ENCODE measurements at regions not wholly inside any gene's neighbourhood (a gene's known extent, or its start where the extent isn't known, plus 50 kb on each side); places are given as distances from the start of the nearest gene placed in this dataset.
"Not testable (repeated sequence)": the region's sequence is repeated elsewhere in the genome, so short reads cannot be mapped to it uniquely, and the experiment has no call there.

DNA sequence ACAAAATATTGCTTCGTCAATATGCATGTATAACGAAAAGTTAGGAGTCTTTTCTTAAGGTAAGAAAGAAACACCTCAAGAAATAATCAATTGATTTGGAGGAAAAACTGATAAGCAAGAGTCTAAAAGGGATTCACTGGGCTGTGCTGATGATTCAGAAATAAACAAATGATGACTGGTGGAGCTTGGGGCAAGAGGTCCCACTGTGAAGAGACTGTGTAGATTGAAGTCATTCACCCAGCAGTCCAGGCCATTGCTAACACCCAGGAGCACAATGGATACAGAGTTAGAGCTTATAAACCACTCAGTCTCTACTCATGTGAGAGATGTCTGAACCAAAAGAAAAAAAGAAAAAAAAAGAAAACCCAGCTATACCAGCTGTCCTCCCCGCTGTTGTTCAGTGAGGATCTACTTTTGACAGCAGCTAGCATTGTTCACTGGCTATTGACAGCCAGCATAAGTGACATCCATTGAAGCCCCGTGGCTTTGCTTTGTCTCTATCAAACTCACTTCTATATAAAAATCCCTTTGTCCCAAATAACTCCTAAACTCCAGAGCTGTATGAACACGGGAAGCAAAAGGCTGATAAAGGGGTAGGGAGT, 255.5 kb downstream of the KCTD12 start:
- no peak for DNase-seq (ENCODE audit: low read depth in 2 of 3, low spot score in 2 of 3)

DNA sequence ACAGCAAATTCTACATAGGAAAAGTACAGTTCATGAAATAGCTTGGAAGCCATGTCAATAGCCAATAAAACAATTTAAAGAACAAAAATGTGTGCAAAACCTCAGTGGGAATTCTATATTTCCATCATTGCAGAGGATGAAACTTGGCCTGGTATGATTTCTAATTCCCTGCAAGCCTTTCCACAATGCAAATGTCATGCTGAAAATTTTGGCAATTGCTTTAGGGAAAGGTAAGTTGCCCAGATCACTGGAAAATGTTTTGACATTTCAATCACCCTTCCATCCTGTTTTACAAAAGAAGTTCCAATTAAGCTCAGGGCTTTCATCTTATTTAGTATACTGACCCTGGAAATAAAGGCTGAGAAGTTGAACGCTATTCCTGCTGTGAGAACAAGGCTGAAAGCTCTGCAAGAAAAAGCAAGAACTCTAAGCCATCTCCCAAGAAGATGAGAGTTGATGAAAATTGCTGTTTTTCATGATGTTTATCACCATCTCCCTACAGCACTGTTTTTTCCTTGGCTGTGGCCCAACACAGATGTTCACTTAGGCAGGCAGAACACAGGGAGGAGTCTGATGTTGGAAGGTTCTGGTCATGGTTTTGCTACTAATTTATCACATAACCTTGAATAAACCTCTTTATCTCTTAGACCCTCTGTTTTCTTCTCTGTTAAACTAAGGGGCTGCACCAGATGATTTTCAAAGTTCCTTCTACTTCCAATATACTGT, 263.7 kb downstream of the KCTD12 start:
- DNase-seq (ENCODE audit: low read depth in 2 of 3, low spot score in 2 of 3): no peak

- no peak for DNase-seq (ENCODE audit: low read depth in 2 of 3, low spot score in 2 of 3)
Observed at GRCh38 chr13:76621705-76622104, 264.5 kb downstream of the KCTD12 start.

- no peak for DNase-seq (ENCODE audit: low read depth in 2 of 3, low spot score in 2 of 3)
Observed at GRCh38 chr13:76620036-76620435, 266.2 kb downstream of the KCTD12 start.

DNA sequence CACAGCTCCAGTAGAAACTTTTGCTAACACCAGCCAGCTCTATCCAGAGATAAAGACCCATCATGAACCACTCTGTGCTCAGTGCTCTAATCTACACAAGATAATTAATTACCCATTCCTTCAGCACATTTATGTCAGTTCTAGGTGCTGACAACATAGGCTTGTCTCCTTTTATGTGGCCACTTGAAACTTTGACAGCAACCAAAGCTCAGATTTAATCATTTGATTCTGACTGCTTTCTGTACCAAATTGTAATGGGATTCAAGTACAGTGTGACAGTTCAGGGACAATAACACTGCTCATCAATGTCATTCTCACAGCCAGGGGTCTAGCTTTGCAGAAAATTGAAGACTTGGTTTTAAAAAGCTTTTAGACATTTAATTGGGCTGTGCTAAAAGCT, 266.6 kb downstream of the KCTD12 start:
- no peak for DNase-seq (ENCODE audit: low read depth in 2 of 3, low spot score in 2 of 3)

DNA sequence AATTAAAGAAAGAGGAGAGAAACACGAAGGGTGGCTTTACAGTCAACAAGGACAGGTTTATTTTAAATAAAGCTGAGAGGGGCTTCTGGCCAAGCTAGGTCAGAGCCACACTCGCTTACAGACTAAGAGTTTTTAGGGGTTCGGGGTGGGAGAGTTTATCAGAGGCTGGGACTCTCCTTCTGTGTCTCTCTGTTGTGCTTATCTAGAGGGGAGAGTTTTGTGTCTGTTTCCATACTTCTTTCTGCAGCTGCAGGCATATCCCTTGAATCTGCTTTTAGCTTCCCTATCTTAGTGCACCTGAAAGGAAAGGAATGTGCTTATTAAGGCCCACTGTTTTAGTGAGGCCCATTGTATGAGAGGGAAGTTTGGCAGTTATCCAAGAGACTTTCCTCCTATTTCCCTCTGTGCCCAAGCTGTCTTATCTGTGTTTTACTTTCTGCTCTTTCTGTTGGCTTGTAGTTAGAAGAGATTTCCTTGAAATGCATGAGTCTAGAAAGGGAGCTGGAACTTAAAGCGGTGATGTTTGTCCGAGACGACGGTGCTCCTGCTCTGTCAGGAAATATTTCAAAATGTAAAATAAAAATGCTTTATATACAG, 275.3 kb downstream of the KCTD12 start:
- DNase-seq (ENCODE audit: low read depth in 2 of 3, low spot score in 2 of 3): no peak

GRCh38 chr13:76609643-76610042, 276.6 kb downstream of the KCTD12 start:
- DNase-seq (ENCODE audit: low read depth in 2 of 3, low spot score in 2 of 3): no peak

- no peak for DNase-seq (ENCODE audit: low read depth in 2 of 3, low spot score in 2 of 3)
Observed at GRCh38 chr13:76607866-76608265, 278.3 kb downstream of the KCTD12 start.

DNA sequence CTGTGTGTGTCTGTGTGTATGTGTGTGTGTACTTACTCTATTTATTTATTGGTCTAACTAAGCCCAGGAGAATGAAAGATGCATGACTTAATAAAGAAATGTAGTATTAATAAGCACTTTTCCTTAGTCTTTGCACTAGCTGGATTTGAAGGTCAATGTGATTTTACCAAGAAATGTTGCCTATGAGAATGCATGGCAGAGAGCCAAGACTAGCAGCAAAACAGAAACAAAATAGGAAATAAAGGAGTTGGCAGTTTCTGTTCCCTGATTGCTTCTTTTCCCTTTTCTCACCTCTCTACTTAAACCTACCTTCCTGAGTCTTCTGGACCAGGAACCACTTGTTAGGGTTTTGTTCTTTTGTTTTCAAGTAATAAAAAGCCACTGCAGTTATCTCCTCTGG, 286.1 kb downstream of the KCTD12 start:
- no peak for DNase-seq (ENCODE audit: low read depth in 2 of 3, low spot score in 2 of 3)

DNA sequence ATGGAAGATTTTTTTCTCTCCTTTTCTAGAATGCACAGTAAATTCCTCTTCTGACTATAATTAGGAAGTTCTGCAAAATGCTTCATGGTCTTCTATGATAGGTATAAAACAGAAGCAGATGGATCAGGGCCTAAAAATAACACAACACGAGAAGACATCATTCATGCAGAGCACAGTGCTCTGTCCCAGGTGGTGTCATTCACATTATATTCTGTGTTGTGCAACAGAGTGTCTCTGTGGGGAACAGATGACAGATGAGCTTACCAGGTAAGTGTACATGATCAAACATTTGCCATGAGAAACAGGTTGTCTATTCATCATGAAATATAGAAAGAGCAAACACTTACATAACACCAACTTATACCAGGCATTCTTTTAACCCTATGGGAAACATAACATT, 288.3 kb downstream of the KCTD12 start:
- DNase-seq (ENCODE audit: low read depth in 2 of 3, low spot score in 2 of 3): no peak

DNA sequence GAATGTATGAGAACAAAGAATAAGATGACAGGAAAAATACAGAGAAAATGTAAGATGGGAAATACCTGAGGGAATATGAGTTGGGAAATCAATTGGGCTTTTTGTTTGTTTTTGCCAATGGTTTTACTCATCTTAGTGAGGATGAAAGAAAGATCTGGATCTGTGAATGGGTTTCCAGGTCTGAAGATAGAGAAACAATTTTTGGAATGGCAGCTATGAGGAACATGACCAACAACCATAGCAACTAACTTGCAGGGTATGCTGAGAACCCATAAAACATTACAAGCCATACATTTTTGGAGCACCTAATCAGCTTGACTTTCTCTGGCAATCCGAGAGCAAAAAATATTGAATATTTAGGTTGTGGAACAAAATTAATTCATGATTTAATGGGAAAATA, 290.0 kb downstream of the KCTD12 start:
- no peak for DNase-seq (ENCODE audit: low read depth in 2 of 3, low spot score in 2 of 3)

GRCh38 chr13:76594435-76594834, 291.8 kb downstream of the KCTD12 start:
- no peak for DNase-seq (ENCODE audit: low read depth in 2 of 3, low spot score in 2 of 3)

DNA sequence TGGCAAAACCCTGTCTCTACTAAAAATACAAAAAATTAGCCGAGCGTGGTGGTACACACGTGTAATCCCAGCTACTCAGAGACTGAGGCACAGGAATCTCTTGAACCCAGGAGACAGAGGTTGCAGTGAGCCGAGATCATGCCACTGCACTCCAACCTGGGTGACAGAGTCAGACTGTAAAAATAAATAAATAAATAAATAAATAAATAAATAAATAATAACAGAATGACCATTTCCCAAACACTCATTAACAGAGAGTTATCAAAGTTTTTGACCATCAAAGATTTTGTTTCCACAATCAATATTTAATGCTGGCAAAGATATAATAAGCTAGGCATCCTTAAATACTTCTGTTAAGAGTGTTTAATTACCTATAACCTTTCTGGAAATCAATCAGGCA, 299.4 kb downstream of the KCTD12 start:
- no peak for DNase-seq (ENCODE audit: low read depth in 2 of 3, low spot score in 2 of 3)

- no peak for DNase-seq (ENCODE audit: low read depth in 2 of 3, low spot score in 2 of 3)
Observed at GRCh38 chr13:76579701-76580100, 306.5 kb downstream of the KCTD12 start.

DNA sequence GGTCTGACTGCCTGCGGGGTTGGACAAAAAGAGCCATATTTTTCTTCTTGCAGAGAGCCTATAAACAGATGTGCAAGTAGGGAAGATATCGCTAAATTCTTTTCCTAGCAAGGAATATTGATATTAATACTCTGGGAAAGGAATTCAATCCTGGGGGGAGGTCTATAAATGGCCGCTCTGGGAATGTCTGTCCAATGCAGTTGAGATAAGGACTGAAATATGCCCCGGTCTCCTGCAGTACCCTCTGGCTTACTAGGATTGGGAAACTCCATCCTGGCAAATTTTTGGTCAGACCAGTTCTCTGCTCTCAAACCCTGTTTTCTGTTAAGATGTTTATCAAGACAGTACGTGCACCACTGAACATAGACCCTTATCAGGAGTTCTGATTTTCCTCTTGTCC, 310.6 kb downstream of the KCTD12 start:
- DNase-seq (ENCODE audit: low read depth in 2 of 3, low spot score in 2 of 3): not testable (repeated sequence)

GRCh38 chr13:76570510-76570971, 315.7 kb downstream of the KCTD12 start:
- DNase-seq (ENCODE audit: low read depth in 2 of 3, low spot score in 2 of 3): no peak

GRCh38 chr13:76556627-76557026, 329.6 kb downstream of the KCTD12 start:
- DNase-seq (ENCODE audit: low read depth in 2 of 3, low spot score in 2 of 3): no peak

GRCh38 chr13:76552807-76553206, 333.4 kb downstream of the KCTD12 start:
- no peak for DNase-seq (ENCODE audit: low read depth in 2 of 3, low spot score in 2 of 3)

- no peak for DNase-seq (ENCODE audit: low read depth in 2 of 3, low spot score in 2 of 3)
Observed at GRCh38 chr13:76552041-76552772, 334.0 kb downstream of the KCTD12 start.

DNA sequence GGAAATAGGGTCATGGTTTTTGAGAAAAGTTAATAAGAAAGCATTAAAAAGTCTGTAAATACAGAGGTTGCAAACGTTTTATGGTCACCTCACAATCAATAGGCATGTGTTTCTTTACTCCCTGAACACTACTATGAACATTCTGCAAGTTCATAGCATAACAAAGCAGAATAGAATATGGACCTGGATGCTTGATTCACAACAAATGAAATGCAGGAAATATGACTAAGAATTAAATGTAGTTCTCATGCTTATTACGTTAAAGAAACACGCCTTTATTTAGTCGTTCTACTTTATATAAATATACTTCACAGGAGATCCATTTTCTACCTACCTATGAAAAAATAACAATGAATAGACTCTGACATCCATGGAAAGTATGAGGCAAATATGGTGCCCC, 344.0 kb downstream of the KCTD12 start:
- DNase-seq (ENCODE audit: low read depth in 2 of 3, low spot score in 2 of 3): no peak

- DNase-seq (ENCODE audit: low read depth in 2 of 3, low spot score in 2 of 3): no peak
Observed at GRCh38 chr13:76538004-76538403, 348.2 kb downstream of the KCTD12 start.

GRCh38 chr13:76533251-76533650, 353.0 kb downstream of the KCTD12 start:
- no peak for DNase-seq (ENCODE audit: low read depth in 2 of 3, low spot score in 2 of 3)

Data from activated CD8-positive, alpha-beta memory T cell treated with anti-CD3 and anti-CD28 coated beads for 48 hours (primary cell).